Small intestine (tissue), 7 donors: ENCODE measurements at regions not wholly inside any gene's neighbourhood (a gene's known extent, or its start where the extent isn't known, plus 50 kb on each side); places are given as distances from the start of the nearest gene placed in this dataset.
"Not testable (repeated sequence)": the region's sequence is repeated elsewhere in the genome, so short reads cannot be mapped to it uniquely, and the experiment has no call there.

Experiments used
- DNase-seq, 2 donors: peaks; one replicate each; pipeline versions ENCODE4 v3.0.0 to v3.0.0-alpha.2; 2013
- FAIRE-seq: peaks from 2 replicates; lab custom pipeline; 2012; peaks lifted over from hg19 to GRCh38; lab: Jason Lieb, UNC
- H3K27ac ChIP-seq, 3 donors: one replicate each; pipeline ENCODE4 v1.5.1; 2013; ENCODE audit warnings: low read length in 2 of 3, mild to moderate bottlenecking in 2 of 3, control low read depth in 1 of 3, inconsistent platforms in 1 of 3, low read depth in 1 of 3, moderate library complexity in 1 of 3
- H3K27me3 ChIP-seq, 3 donors: one replicate each; pipeline ENCODE4 v1.6.1; 2013; ENCODE audit warnings: low read length in 3 of 3, inconsistent platforms in 1 of 3; ENCODE audit not compliant: control insufficient read depth in 3 of 3, insufficient read depth in 3 of 3
- H3K36me3 ChIP-seq, 3 donors: one replicate each; pipeline ENCODE4 v1.6.1; 2013; ENCODE audit warnings: low read length in 3 of 3, inconsistent platforms in 1 of 3, low read depth in 1 of 3, mild to moderate bottlenecking in 1 of 3, moderate library complexity in 1 of 3; ENCODE audit not compliant: control insufficient read depth in 3 of 3, insufficient read depth in 2 of 3
- H3K4me1 ChIP-seq, 3 donors: one replicate each; pipeline ENCODE4 v1.6.1; 2013; ENCODE audit warnings: low read length in 2 of 3, inconsistent platforms in 1 of 3, low read depth in 1 of 3, mild to moderate bottlenecking in 1 of 3, moderate library complexity in 1 of 3; ENCODE audit not compliant: control insufficient read depth in 3 of 3, insufficient read depth in 2 of 3
- H3K4me3 ChIP-seq, 3 donors: one replicate each; pipeline ENCODE4 v1.5.1; 2013; ENCODE audit warnings: low read length in 3 of 3, control low read depth in 1 of 3, inconsistent platforms in 1 of 3, low read depth in 1 of 3, mild to moderate bottlenecking in 1 of 3, moderate library complexity in 1 of 3
- H3K9me3 ChIP-seq, 2 donors: one replicate each; pipeline ENCODE4 v1.6.1; 2013; ENCODE audit warnings: low read depth in 1 of 2, low read length in 1 of 2; ENCODE audit not compliant: control insufficient read depth in 2 of 2, insufficient read depth in 1 of 2
- whole genome bisulfite sequencing, 3 donors: extraction: QIAGEN DNeasy Blood & Tissue Kit; methylation state at CpG; one replicate each; pipeline ENCODE4 v1.1.7; 2013; 5-methylcytosine and 5-hydroxymethylcytosine counted together
- donor health status: healthy with polysubstance abuse.
- donor health status: control.
- donor health status: control.
- donor health status: Bipolar disorder and iron deficiency.
- donor health status: healthy.

DNA sequence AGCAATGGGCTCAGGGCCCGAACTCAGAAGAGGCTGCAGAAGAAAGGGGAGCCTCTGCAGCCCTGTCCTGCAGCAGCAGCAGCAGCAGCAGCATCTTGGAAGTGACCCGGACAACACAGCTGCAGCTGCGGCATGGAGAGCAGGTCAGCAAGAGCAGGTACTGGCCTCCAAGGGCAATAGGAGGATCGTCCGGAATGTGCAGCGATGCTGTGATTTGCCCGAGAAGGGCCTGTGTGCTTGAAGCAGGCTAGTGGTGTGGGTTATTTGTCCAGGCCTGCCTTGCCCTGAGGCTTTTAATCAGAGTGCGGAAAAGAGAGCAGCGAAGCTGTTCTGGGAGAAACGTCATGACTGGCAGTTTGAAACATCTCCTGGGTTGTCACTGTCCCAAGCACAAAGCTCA lies 126.0 kb downstream of the F11 start:
- FAIRE-seq (no peak), DNase-seq (no peak)
- Histone ChIP-seq H3K9me3 (no peaks in the 10 kb centered on the region), H3K36me3 (no peaks in the 10 kb centered on the region), H3K27me3 (no peaks in the 10 kb centered on the region), H3K4me1 (no peaks in the 10 kb centered on the region), H3K27ac (no peak overlapping the region), H3K4me3 (no peak overlapping the region)
- WGBS, 3 donors, result 89 to 92% (median 91%) methylated on average over 10 of the region's 10 CpGs

DNA sequence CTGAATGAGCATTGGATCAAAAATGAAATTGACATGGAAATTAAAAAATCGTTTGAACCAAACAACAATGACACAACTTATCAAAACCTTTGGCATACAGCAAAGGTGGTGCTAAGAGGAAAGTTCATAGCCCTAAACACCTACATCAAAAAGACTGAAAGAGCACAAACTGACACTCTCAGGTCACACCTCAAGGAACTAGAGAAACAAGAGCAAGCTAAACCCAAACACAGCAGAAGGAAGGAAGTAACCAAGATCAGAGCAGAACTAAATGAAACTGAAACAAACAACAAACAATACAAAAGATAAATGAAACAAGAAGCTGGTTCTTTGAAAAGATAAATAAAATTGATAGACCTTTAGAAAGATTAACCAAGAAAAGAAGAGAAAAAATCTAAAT lies 118.3 kb downstream of the F11 start:
- FAIRE-seq, result not testable (repeated sequence)

DNA sequence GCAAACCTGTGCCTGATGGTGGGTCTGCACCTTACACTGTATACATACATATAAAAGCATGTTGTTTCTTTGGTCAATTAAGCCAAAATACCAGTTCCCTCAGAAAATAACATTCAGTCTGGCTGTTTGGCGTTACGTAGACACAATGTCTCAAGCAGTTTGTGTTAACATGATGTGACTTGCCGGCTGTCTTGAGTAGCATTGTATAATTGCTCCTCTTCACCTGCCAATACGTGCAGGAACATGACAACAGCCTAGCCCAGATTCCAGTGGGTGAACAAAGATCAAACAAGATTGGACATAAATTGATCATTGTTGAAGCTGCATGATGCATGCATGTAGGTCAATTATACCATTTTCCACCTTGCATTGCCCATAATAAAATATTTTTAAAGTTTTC lies 102.3 kb downstream of the F11 start:
- DNase-seq (no peak), FAIRE-seq (no peak)
- H3K4me1 ChIP-seq, result no peaks in the 10 kb centered on the region
- no peaks in the 10 kb centered on the region for H3K36me3 ChIP-seq
- H3K9me3 ChIP-seq, result peaks cover 0 to 19% of the 10 kb centered on the region in 2 donors
- H3K27ac ChIP-seq, result no peak overlapping the region
- no peak overlapping the region for H3K4me3 ChIP-seq
- WGBS, 3 donors, result 70 to 74% (median 71%) methylated on average over 4 of the region's 4 CpGs
- no peaks in the 10 kb centered on the region for H3K27me3 ChIP-seq

More for the DNA sequence above, 118.3 kb downstream of the F11 start:
- not testable (repeated sequence) for H3K4me3 ChIP-seq, H3K27ac ChIP-seq, H3K27me3 ChIP-seq, H3K9me3 ChIP-seq, H3K36me3 ChIP-seq, DNase-seq, H3K4me1 ChIP-seq
- WGBS, 3 donors, result 8 to 39% (median 18%) methylated on average over 1 of the region's 1 CpG

DNA sequence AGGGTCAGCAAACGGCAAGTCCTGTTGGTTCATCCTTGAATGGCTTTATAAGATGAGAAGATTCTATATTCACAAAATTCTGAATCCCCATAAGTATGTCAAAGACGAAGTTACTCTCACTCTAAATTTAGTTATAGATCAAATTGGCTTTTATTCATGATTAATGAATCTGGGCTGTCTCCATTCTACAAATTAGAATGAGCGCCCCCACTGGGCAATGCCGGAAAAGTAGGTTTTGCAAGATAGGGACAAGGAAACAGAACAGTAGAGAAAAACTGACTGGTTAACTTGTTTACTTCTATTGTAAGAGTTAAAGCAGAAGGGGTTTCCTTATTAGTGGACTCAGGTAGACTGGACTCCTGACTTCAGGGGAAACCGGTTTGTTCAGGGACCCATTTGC lies 100.3 kb downstream of the F11 start:
- Histone ChIP-seq H3K36me3 (no peaks in the 10 kb centered on the region), H3K9me3 (peaks cover 0 to 28% of the 10 kb centered on the region in 2 donors), H3K27me3 (no peaks in the 10 kb centered on the region), H3K4me1 (no peaks in the 10 kb centered on the region), H3K4me3 (no peak overlapping the region), H3K27ac (no peak overlapping the region)
- 91 to 93% (median 91%) methylated on average over 5 of the region's 5 CpGs for WGBS, 3 donors
- FAIRE-seq (no peak), DNase-seq (no peak)

DNA sequence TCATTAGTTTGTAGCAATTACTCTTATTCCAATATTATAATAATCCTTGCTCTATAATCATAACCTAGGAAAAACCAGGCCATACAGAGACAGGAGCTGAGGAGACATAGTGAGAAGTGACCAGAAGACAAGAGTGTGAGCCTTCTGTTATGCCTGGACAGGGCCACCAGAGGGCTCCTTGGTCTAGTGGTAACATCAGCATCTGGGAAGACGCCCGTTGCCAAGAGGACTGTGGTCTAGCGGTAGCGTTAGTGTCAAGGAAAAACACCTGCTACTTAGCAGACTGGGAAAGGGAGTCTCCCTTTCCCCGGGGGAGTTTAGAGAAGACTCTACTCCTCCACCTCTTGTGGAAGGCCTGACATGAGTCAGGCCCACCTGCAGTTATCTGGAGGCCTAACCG lies 97.0 kb downstream of the F11 start:
- not testable (repeated sequence) for DNase-seq, H3K27me3 ChIP-seq, FAIRE-seq, H3K36me3 ChIP-seq, H3K4me3 ChIP-seq, H3K27ac ChIP-seq, H3K4me1 ChIP-seq
- 88 to 98% (median 89%) methylated on average over 6 of the region's 6 CpGs for WGBS, 3 donors
- peaks cover 0 to 28% of the 10 kb centered on the region in 2 donors for H3K9me3 ChIP-seq

DNA sequence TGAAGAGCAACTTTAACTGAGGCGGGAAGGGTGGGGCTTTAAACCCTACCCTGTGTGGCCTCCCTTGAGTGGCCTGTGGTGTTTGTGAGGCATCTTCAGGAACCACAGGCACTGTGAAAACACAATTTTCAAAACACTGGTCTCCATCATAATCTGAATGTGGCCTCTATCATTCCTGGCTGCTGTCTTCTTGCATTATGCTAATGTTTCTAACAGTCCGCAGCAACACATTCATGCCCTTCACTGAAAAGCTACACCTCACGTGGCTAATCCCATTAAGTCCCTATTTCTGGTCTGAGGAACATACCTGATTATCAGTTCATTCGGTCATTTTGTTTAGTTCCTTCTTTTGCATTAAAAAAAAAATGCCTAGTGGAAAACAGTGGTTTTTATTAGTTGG lies 94.6 kb downstream of the F11 start:
- Histone ChIP-seq H3K27me3 (no peaks in the 10 kb centered on the region), H3K9me3 (peaks cover 0 to 30% of the 10 kb centered on the region in 2 donors), H3K27ac (no peak overlapping the region), H3K4me1 (no peaks in the 10 kb centered on the region), H3K4me3 (no peak overlapping the region), H3K36me3 (no peaks in the 10 kb centered on the region)
- DNase-seq (no peak), FAIRE-seq (no peak)
- 86 to 91% (median 91%) methylated on average over 4 of the region's 4 CpGs for WGBS, 3 donors

DNA sequence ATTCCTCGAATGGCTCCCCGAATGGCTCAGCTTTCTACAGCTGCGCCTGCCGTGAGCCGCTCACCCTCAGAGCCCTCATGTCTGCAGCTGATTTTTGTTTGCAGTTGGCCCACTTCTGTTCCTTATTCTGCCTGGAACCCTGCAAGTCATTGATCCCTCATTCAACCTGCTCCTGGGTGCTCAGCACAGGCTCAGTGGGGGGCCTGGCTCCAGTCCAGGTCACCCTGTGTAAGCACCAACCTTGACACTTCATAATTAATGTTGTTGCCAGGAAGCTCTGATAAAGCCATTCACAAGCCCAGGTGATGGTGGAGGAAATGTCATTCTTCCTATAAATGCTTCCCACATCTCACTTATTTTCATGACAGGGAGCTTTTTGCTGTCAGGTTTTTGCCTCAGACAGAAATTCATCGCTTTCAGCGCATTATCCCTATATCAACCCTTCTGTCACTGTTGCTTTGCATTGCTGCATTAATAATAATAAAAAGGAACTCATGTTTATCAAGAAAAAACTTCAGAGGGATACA lies 85.7 kb downstream of the F11 start:
- H3K27me3 ChIP-seq, result peaks cover 0 to 4% (median 0%) of the 10 kb centered on the region in 3 donors
- no peak overlapping the region for H3K4me3 ChIP-seq
- H3K36me3 ChIP-seq, result no peaks in the 10 kb centered on the region
- no peak overlapping the region for H3K27ac ChIP-seq
- no peak for FAIRE-seq
- DNase-seq, result no peak
- no peaks in the 10 kb centered on the region for H3K4me1 ChIP-seq
- WGBS, 3 donors, result 88 to 91% (median 89%) methylated on average over 7 of the region's 7 CpGs
- peaks cover 0 to 3% of the 10 kb centered on the region in 2 donors for H3K9me3 ChIP-seq

DNA sequence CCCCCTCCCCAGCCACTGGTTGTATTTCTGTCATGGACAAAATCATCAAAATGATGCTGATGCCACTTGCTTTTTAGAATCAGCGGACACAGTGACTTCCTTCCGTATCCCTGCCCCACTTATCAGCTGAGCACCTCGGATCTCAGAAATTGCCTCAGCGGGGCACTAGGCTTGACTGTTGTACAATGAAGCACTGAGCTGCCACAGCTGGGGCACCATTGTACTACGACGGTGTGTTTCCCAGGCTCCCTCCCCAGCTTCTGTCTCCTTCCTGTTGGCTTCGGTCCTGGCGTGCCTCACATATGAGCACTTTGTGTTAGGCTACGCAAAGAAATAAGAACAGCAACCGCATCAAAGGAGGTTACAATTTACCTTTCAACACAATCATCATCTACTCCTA lies 82.4 kb downstream of the F11 start:
- Histone ChIP-seq H3K4me1 (peaks cover 0 to 6% (median 0%) of the 10 kb centered on the region in 3 donors), H3K27ac (no peak overlapping the region), H3K27me3 (peaks cover 0 to 2% (median 0%) of the 10 kb centered on the region in 3 donors), H3K9me3 (no peaks in the 10 kb centered on the region), H3K36me3 (no peaks in the 10 kb centered on the region), H3K4me3 (no peak overlapping the region)
- WGBS, 3 donors, result 87 to 93% (median 90%) methylated on average over 10 of the region's 10 CpGs
- FAIRE-seq (no peak), DNase-seq (no peak)

DNA sequence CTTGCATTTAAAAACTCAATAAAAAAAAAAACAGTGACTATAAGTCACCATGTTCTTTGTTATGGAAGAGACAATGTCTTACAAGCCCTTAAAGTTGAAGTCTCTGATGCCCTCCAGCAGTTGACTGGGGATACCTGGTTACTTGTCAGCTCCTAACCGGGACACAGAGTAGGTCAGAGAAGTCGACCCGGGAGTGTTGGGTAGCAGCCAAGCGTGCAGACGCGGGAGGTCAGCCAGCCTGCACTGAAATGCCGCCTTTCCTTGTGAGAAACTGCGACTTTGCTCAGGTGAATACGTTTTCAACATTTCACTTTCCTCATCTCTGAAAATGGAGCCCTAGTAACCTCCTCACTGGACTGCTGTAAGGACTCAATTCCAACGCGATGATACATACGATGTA lies 81.8 kb downstream of the F11 start:
- no peak for DNase-seq
- WGBS, 3 donors, result 77 to 78% (median 78%) methylated on average over 12 of the region's 12 CpGs

More for the DNA sequence above, 81.8 kb downstream of the F11 start:
- FAIRE-seq, result no peak
- Histone ChIP-seq H3K27ac (no peak overlapping the region), H3K9me3 (no peaks in the 10 kb centered on the region), H3K4me1 (peaks cover 0 to 6% (median 0%) of the 10 kb centered on the region in 3 donors), H3K27me3 (peaks cover 0 to 2% (median 0%) of the 10 kb centered on the region in 3 donors), H3K36me3 (no peaks in the 10 kb centered on the region), H3K4me3 (no peak overlapping the region)
